ENCODE measurements at regions not wholly inside any gene's neighbourhood (a gene's known extent, or its start where the extent isn't known, plus 50 kb on each side); places are given as distances from the start of the nearest gene placed in this dataset.
A peak's percentile ranks its signal among the peaks of the same experiment; 100 is the strongest.

GRCh38 chr2:134144081-134144596 is 109.7 kb upstream of the MGAT5 start:
- H3K4me1 ChIP-seq (ENCODE audit: control insufficient read depth in 1 of 2, insufficient read depth in 2 of 2, low read length in 2 of 2): peaks cover 36 to 52% of the 10 kb centered on the region in 2 experiments
- no peak overlapping the region for H3K4me3 ChIP-seq (replicated peaks in 1 of 2; ENCODE audit: low read depth in 1 of 2, low read length in 2 of 2)
- intact Hi-C loops (cut with micrococcal nuclease): no loop called here
- no peak overlapping the region for H3K27ac ChIP-seq (ENCODE audit: low read depth, low read length)
- POLR2A ChIA-PET: no interaction called here
- H3K36me3 ChIP-seq (ENCODE audit: control insufficient read depth in 1 of 2, insufficient read depth in 2 of 2, low read length in 2 of 2): no peaks in the 10 kb centered on the region
- TF ChIP-seq YY1 (IDR thresholded peaks at IDR 0.05; ENCODE audit: extremely low read depth, insufficient replicate concordance, low read depth, low read length) (no peak), CBX3 (IDR thresholded peaks at IDR 0.05; ENCODE audit: low read depth) (no peak), POLR2A (IDR thresholded peaks at IDR 0.05; ENCODE audit: borderline replicate concordance, extremely low read depth, insufficient read depth, insufficient read length) (no peak)
- RAD21 ChIA-PET (ENCODE audit: low non-redundant PET in 1 of 2, low total read pairs in 2 of 2, uncharacterized antibody in 2 of 2, unreplicated experiment in 2 of 2): no interaction called here
- H3K79me2 ChIP-seq (ENCODE audit: insufficient read depth, low read length): 0 out of 2 replicates have a peak, but pooled peaks cover 4% of the 10 kb centered on the region
- no TSS peak for BruUV-seq (replicated peaks)
- H3K27me3 ChIP-seq (ENCODE audit: insufficient read depth, low read length): no peaks in the 10 kb centered on the region
- H3K9ac ChIP-seq (ENCODE audit: low read length): no peak overlapping the region
- H2AFZ ChIP-seq (ENCODE audit: low read depth, low read length, poor library complexity, severe bottlenecking): no peak overlapping the region
- H3K9me2 ChIP-seq (ENCODE audit: insufficient read depth): no peaks in the 10 kb centered on the region
- ATAC-seq (no peak), DNase-seq (ENCODE audit: low read depth, low spot score) (no peak)
- CTCF ChIA-PET: no interaction called here
- no peaks in the 10 kb centered on the region for H3K9me3 ChIP-seq (ENCODE audit: control insufficient read depth in 1 of 2, insufficient read depth in 1 of 2, low read depth in 1 of 2, low read length in 2 of 2)
- H3K4me2 ChIP-seq (ENCODE audit: low read length): peak overlapping the region; percentile 73; the same call in 1 of the 2 replicates
- H4K20me1 ChIP-seq (ENCODE audit: insufficient read depth): no peaks in the 10 kb centered on the region

DNA sequence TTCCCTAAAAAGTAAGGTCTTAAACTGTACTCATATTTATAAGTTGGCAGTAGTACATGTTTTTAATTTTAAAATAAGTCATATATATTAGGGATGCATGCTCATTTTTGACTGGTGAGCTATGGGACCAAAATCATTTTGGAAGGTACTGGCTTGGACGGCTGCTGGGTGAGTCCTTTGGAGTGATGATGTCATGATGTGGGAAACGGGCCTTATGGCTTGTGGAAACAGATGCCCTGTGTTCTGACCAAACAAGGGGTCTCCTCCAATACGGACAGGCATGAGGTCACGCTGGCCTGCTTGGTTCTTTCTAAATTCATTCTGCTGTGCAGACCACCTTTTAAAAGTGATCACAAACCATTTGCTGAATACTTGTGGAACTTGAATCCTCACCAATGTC is 109.2 kb upstream of the MGAT5 start:
- Histone ChIP-seq H3K9ac (ENCODE audit: low read length) (no peak overlapping the region), H4K20me1 (ENCODE audit: insufficient read depth) (no peaks in the 10 kb centered on the region), H3K4me3 (replicated peaks in 1 of 2; ENCODE audit: low read depth in 1 of 2, low read length in 2 of 2) (no peak overlapping the region), H2AFZ (ENCODE audit: low read depth, low read length, poor library complexity, severe bottlenecking) (no peak overlapping the region), H3K27ac (ENCODE audit: low read depth, low read length) (no peak overlapping the region), H3K4me2 (ENCODE audit: low read length) (no peak overlapping the region), H3K9me3 (ENCODE audit: control insufficient read depth in 1 of 2, insufficient read depth in 1 of 2, low read depth in 1 of 2, low read length in 2 of 2) (no peaks in the 10 kb centered on the region), H3K9me2 (ENCODE audit: insufficient read depth) (no peaks in the 10 kb centered on the region), H3K27me3 (ENCODE audit: insufficient read depth, low read length) (no peaks in the 10 kb centered on the region), H3K79me2 (ENCODE audit: insufficient read depth, low read length) (0 out of 2 replicates have a peak, but pooled peaks cover 4% of the 10 kb centered on the region), H3K36me3 (ENCODE audit: control insufficient read depth in 1 of 2, insufficient read depth in 2 of 2, low read length in 2 of 2) (no peaks in the 10 kb centered on the region), H3K4me1 (ENCODE audit: control insufficient read depth in 1 of 2, insufficient read depth in 2 of 2, low read length in 2 of 2) (peaks cover 36 to 46% of the 10 kb centered on the region in 2 experiments)
- no peak for DNase-seq (ENCODE audit: low read depth, low spot score)
- TF ChIP-seq POLR2AphosphoS5 (IDR thresholded peaks at IDR 0.05; ENCODE audit: low read depth, low read length) (no peak), RAD21 (IDR thresholded peaks at IDR 0.05; ENCODE audit: low read depth) (no peak), CTCF (IDR thresholded peaks at IDR 0.05 in 2 of 3, conservative IDR thresholded peaks at IDR 0.05 in 1 of 3; ENCODE audit: borderline replicate concordance in 1 of 3, insufficient read depth in 1 of 3, low read depth in 2 of 3, low read length in 2 of 3) (no peak)
- TF ChIP-seq, protein P1, sequence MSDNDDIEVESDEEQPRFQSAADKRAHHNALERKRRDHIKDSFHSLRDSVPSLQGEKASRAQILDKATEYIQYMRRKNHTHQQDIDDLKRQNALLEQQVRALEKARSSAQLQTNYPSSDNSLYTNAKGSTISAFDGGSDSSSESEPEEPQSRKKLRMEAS (IDR thresholded peaks at IDR 0.05): no peak
- ATAC-seq: no peak
- RAD21 ChIA-PET (ENCODE audit: low non-redundant PET in 1 of 2, low total read pairs in 2 of 2, uncharacterized antibody in 2 of 2, unreplicated experiment in 2 of 2): no interaction called here
- BruUV-seq (replicated peaks): no TSS peak
- intact Hi-C loops (cut with micrococcal nuclease): no loop called here
- POLR2A ChIA-PET: no interaction called here
- CTCF ChIA-PET: no interaction called here
